ENCODE measurements at regions not wholly inside any gene's neighbourhood (a gene's known extent, or its start where the extent isn't known, plus 50 kb on each side); places are given as distances from the start of the nearest gene placed in this dataset.

DNA sequence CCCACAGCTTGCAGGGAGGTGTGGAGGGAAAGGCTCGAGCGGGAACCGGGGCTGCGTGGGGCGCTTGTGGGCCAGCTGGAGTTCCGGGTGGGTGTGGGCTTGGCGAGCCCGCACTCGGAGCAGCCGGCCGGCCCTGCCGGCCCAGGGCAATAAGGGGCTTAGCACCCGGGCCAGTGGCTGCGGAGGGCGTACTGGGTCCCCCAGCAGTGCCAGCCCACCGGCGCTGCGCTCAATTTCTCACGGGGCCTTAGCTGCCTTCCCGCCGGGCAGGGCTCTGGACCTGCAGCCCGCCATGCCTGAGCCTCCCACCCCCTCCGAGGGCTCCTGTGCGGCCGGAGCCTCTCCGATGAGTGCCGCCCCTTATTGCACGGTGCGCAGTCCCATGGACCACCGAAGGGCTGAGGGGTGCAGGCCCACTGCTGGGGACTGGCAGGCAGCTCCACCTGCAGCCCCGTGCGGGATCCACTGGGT, 1242.2 kb upstream of the EYS start:
- H3K4me3 ChIP-seq (IDR thresholded peaks at IDR 0.05; ENCODE audit: insufficient read depth, low read depth, low read length) = no peak overlapping the region
- no peaks in the 10 kb centered on the region for H3K27me3 ChIP-seq (ENCODE audit: insufficient read depth, low read depth)
- H3K9ac ChIP-seq = no peak overlapping the region
- no peak overlapping the region for H2AFZ ChIP-seq (ENCODE audit: low read depth)
- no peaks in the 10 kb centered on the region for H3K4me1 ChIP-seq (ENCODE audit: low read depth, poor library complexity, severe bottlenecking)
- TF ChIP-seq, protein P1, sequence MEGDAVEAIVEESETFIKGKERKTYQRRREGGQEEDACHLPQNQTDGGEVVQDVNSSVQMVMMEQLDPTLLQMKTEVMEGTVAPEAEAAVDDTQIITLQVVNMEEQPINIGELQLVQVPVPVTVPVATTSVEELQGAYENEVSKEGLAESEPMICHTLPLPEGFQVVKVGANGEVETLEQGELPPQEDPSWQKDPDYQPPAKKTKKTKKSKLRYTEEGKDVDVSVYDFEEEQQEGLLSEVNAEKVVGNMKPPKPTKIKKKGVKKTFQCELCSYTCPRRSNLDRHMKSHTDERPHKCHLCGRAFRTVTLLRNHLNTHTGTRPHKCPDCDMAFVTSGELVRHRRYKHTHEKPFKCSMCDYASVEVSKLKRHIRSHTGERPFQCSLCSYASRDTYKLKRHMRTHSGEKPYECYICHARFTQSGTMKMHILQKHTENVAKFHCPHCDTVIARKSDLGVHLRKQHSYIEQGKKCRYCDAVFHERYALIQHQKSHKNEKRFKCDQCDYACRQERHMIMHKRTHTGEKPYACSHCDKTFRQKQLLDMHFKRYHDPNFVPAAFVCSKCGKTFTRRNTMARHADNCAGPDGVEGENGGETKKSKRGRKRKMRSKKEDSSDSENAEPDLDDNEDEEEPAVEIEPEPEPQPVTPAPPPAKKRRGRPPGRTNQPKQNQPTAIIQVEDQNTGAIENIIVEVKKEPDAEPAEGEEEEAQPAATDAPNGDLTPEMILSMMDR (conservative IDR thresholded peaks at IDR 0.05; ENCODE audit: low read depth, low read length) = no peak
- no peak overlapping the region for H3K4me2 ChIP-seq
- no peak overlapping the region for H3K27ac ChIP-seq
- no peaks in the 10 kb centered on the region for H3K79me2 ChIP-seq (ENCODE audit: insufficient read depth, low read depth)
- no peaks in the 10 kb centered on the region for H3K36me3 ChIP-seq (ENCODE audit: insufficient read depth)
- H4K20me1 ChIP-seq (ENCODE audit: insufficient read depth) = no peaks in the 10 kb centered on the region

DNA sequence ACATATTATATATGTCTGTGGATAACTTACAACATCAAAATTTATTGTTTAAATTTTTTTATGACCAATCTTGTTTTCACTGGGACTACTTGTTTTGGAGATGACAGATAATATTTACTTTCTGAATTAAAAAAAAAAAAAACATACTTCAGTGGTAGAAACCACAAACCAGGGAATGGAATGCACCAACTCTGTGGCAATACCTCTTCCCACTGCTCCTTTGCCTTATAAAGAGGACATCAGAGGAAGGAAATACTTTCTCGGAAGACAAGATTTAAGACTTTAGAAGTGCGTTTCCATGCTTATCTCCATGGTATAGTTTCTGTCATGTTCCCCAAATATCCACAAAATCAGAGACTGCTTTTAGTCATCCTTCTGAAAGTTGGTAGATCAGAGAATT, 1241.1 kb upstream of the EYS start:
- Histone ChIP-seq H2AFZ (ENCODE audit: low read depth) (no peak overlapping the region), H3K9ac (no peak overlapping the region), H3K36me3 (ENCODE audit: insufficient read depth) (no peaks in the 10 kb centered on the region), H3K79me2 (ENCODE audit: insufficient read depth, low read depth) (no peaks in the 10 kb centered on the region), H4K20me1 (ENCODE audit: insufficient read depth) (no peaks in the 10 kb centered on the region), H3K27me3 (ENCODE audit: insufficient read depth, low read depth) (no peaks in the 10 kb centered on the region), H3K4me3 (IDR thresholded peaks at IDR 0.05; ENCODE audit: insufficient read depth, low read depth, low read length) (no peak overlapping the region), H3K27ac (no peak overlapping the region), H3K4me2 (no peak overlapping the region), H3K4me1 (ENCODE audit: low read depth, poor library complexity, severe bottlenecking) (no peaks in the 10 kb centered on the region)
- TF ChIP-seq, protein P1 (conservative IDR thresholded peaks at IDR 0.05; ENCODE audit: low read depth, low read length) = no peak

GRCh38 chr6:66940003-66940402, 1233.0 kb upstream of the EYS start:
- Histone ChIP-seq H3K79me2 (ENCODE audit: insufficient read depth, low read depth) (no peaks in the 10 kb centered on the region), H3K4me1 (ENCODE audit: low read depth, poor library complexity, severe bottlenecking) (no peaks in the 10 kb centered on the region), H3K9ac (no peak overlapping the region), H2AFZ (ENCODE audit: low read depth) (no peak overlapping the region), H3K36me3 (ENCODE audit: insufficient read depth) (no peaks in the 10 kb centered on the region), H3K4me3 (IDR thresholded peaks at IDR 0.05; ENCODE audit: insufficient read depth, low read depth, low read length) (no peak overlapping the region), H3K27ac (no peak overlapping the region), H3K4me2 (no peak overlapping the region), H3K27me3 (ENCODE audit: insufficient read depth, low read depth) (no peaks in the 10 kb centered on the region), H4K20me1 (ENCODE audit: insufficient read depth) (no peaks in the 10 kb centered on the region)
- TF ChIP-seq, protein P1 (conservative IDR thresholded peaks at IDR 0.05; ENCODE audit: low read depth, low read length) = no peak

GRCh38 chr6:66937180-66937579, 1230.2 kb upstream of the EYS start:
- TF ChIP-seq, protein P1 (conservative IDR thresholded peaks at IDR 0.05; ENCODE audit: low read depth, low read length) = no peak
- Histone ChIP-seq H2AFZ (ENCODE audit: low read depth) (no peak overlapping the region), H3K36me3 (ENCODE audit: insufficient read depth) (no peaks in the 10 kb centered on the region), H3K9ac (no peak overlapping the region), H3K79me2 (ENCODE audit: insufficient read depth, low read depth) (no peaks in the 10 kb centered on the region), H3K27ac (no peak overlapping the region), H4K20me1 (ENCODE audit: insufficient read depth) (no peaks in the 10 kb centered on the region), H3K4me2 (no peak overlapping the region), H3K4me1 (ENCODE audit: low read depth, poor library complexity, severe bottlenecking) (no peaks in the 10 kb centered on the region), H3K4me3 (IDR thresholded peaks at IDR 0.05; ENCODE audit: insufficient read depth, low read depth, low read length) (no peak overlapping the region), H3K27me3 (ENCODE audit: insufficient read depth, low read depth) (no peaks in the 10 kb centered on the region)
